ENCODE measurements at regions not wholly inside any gene's neighbourhood (a gene's known extent, or its start where the extent isn't known, plus 50 kb on each side); places are given as distances from the start of the nearest gene placed in this dataset.

DNA sequence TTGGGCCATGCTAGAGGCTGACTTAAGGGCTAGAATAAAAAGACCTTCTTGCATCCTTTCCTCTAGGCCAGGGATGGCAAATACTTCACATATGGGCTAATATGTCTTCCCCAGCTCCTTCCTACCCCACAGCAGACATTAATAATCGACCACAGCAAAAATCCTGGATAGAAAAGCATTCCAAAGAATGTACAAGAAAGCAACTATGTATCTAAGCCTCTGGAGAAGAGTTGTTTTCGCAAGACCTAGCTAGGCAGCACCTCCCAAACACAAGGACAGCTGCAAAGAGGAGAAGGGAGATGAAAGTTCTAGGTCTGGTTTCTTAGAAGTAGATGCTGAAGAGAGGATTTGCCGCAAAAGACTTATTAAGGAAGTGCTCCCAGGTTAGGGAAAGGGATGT lies 372.6 kb downstream of the SLC4A3 start (continued):
- TF ChIP-seq, protein P1, sequence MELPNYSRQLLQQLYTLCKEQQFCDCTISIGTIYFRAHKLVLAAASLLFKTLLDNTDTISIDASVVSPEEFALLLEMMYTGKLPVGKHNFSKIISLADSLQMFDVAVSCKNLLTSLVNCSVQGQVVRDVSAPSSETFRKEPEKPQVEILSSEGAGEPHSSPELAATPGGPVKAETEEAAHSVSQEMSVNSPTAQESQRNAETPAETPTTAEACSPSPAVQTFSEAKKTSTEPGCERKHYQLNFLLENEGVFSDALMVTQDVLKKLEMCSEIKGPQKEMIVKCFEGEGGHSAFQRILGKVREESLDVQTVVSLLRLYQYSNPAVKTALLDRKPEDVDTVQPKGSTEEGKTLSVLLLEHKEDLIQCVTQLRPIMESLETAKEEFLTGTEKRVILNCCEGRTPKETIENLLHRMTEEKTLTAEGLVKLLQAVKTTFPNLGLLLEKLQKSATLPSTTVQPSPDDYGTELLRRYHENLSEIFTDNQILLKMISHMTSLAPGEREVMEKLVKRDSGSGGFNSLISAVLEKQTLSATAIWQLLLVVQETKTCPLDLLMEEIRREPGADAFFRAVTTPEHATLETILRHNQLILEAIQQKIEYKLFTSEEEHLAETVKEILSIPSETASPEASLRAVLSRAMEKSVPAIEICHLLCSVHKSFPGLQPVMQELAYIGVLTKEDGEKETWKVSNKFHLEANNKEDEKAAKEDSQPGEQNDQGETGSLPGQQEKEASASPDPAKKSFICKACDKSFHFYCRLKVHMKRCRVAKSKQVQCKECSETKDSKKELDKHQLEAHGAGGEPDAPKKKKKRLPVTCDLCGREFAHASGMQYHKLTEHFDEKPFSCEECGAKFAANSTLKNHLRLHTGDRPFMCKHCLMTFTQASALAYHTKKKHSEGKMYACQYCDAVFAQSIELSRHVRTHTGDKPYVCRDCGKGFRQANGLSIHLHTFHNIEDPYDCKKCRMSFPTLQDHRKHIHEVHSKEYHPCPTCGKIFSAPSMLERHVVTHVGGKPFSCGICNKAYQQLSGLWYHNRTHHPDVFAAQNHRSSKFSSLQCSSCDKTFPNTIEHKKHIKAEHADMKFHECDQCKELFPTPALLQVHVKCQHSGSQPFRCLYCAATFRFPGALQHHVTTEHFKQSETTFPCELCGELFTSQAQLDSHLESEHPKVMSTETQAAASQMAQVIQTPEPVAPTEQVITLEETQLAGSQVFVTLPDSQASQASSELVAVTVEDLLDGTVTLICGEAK (IDR thresholded peaks at IDR 0.05) = no peak
- TF ChIP-seq, protein P1 (CRISPR knock-in tag; IDR thresholded peaks at IDR 0.05) = no peak
- no peak for TF ChIP-seq TEAD3 (CRISPR knock-in tag; optimal IDR thresholded peaks at IDR 0.05; ENCODE audit: borderline replicate concordance)

DNA sequence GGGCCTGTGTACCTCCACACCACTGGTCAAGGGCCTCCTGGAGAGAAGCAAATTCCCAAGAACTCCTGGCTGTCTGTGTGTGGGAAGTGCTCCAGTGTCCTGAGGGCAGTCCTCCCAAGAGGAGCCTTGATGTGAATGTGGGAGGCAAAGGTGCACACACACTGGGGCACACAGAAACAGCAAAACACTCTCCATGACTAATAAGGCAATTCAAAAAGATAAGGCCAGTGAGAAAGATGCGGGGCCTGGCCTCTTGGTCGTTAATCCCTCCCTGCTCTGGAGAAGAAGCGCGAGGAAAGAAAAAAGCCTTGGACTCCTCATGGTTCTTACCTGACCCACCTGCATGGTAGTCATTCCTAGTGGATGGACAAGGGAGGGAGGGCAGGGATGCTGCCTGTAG lies 373.2 kb downstream of the SLC4A3 start:
- 45% methylated on average over 4 of the region's 4 CpGs for WGBS (ENCODE audit: low lambda C conversion rate)
- in situ Hi-C loops (cut with HindIII; ENCODE audit: extremely low pct_ligation_motif_present, low pct_unique_long_range_greater_than_20kb) = no loop called here
- TF ChIP-seq ZNF333 (CRISPR knock-in tag; IDR thresholded peaks at IDR 0.05; ENCODE audit: borderline replicate concordance) (no peak), CC2D1A (CRISPR knock-in tag; IDR thresholded peaks at IDR 0.05) (no peak), FOXC1 (CRISPR knock-in tag; IDR thresholded peaks at IDR 0.05; ENCODE audit: borderline replicate concordance) (no peak), STAG1 (CRISPR knock-in tag; IDR thresholded peaks at IDR 0.05) (no peak), THYN1 (CRISPR knock-in tag; IDR thresholded peaks at IDR 0.05; ENCODE audit: borderline replicate concordance, low read depth) (no peak), FOXK2 (IDR thresholded peaks at IDR 0.05) (no peak)
- TF ChIP-seq, protein P2, sequence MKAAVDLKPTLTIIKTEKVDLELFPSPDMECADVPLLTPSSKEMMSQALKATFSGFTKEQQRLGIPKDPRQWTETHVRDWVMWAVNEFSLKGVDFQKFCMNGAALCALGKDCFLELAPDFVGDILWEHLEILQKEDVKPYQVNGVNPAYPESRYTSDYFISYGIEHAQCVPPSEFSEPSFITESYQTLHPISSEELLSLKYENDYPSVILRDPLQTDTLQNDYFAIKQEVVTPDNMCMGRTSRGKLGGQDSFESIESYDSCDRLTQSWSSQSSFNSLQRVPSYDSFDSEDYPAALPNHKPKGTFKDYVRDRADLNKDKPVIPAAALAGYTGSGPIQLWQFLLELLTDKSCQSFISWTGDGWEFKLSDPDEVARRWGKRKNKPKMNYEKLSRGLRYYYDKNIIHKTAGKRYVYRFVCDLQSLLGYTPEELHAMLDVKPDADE (CRISPR knock-in tag; IDR thresholded peaks at IDR 0.05) = no peak
- TF ChIP-seq, protein P3, sequence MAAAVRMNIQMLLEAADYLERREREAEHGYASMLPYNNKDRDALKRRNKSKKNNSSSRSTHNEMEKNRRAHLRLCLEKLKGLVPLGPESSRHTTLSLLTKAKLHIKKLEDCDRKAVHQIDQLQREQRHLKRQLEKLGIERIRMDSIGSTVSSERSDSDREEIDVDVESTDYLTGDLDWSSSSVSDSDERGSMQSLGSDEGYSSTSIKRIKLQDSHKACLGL (CRISPR knock-in tag; IDR thresholded peaks at IDR 0.05) = no peak

More for the DNA sequence above, 373.2 kb downstream of the SLC4A3 start:
- Histone ChIP-seq H3K4me3 (replicated peaks in 1 of 3; ENCODE audit: insufficient read depth in 1 of 3, low read depth in 2 of 3, low read length in 3 of 3) (no peak overlapping the region), H4K20me1 (ENCODE audit: insufficient read depth, low read length) (no peaks in the 10 kb centered on the region), H3K27me3 (ENCODE audit: control insufficient read depth in 1 of 2, insufficient read depth in 2 of 2, low read length in 2 of 2) (peaks cover 0 to 25% of the 10 kb centered on the region in 2 experiments; a peak in 2 of 5 replicates), H3K27ac (ENCODE audit: extremely low read length, insufficient read depth, low read length) (no peak overlapping the region), H3K4me1 (ENCODE audit: insufficient read depth, low read length) (no peaks in the 10 kb centered on the region), H3K36me3 (replicated peaks in 1 of 2; ENCODE audit: control insufficient read depth in 1 of 2, insufficient read depth in 2 of 2, low read length in 2 of 2) (no peaks in the 10 kb centered on the region), H3K9me3 (ENCODE audit: low read length) (no peaks in the 10 kb centered on the region), H3K9ac (ENCODE audit: insufficient read depth, low read depth, low read length) (no peak overlapping the region), H2AFZ (ENCODE audit: low read length) (no peak overlapping the region), H3K79me2 (ENCODE audit: insufficient read depth, low read length) (no peaks in the 10 kb centered on the region), H3K4me2 (ENCODE audit: low read depth, low read length) (no peak overlapping the region)
- ChIA-PET CTCF (ENCODE audit: low intra/inter-chr PET ratio, low total read pairs) (no interaction called here), POLR2A (no interaction called here)
- intact Hi-C loops (cut with micrococcal nuclease; ENCODE audit: unreplicated experiment) = no loop called here
- ATAC-seq (no peak), FAIRE-seq (no peak), DNase-seq (ENCODE audit: low spot score) (no peak)
- BruUV-seq (replicated peaks) = no TSS peak
